OCI-LY7 (cell line): ENCODE measurements at regions not wholly inside any gene's neighbourhood (a gene's known extent, or its start where the extent isn't known, plus 50 kb on each side); places are given as distances from the start of the nearest gene placed in this dataset.

Experiments
- CTCF ChIP-seq: fragments of 200-600 bp; sonication (generic); conservative IDR thresholded peaks from 2 replicates; pipeline ENCODE4 v1.5.1; 2014; ENCODE audit warnings: mild to moderate bottlenecking, antibody characterized with exemption, low read length, moderate library complexity, mixed read lengths
- EZH2phosphoT487 ChIP-seq: fragments of 200-600 bp; sonication (generic); IDR thresholded peaks from 2 replicates; pipeline ENCODE4 v1.6.1; 2018; ENCODE audit warnings: low read depth, borderline replicate concordance, mild to moderate bottlenecking, mixed run types, antibody characterized with exemption, low read length, moderate library complexity, mixed read lengths

DNA sequence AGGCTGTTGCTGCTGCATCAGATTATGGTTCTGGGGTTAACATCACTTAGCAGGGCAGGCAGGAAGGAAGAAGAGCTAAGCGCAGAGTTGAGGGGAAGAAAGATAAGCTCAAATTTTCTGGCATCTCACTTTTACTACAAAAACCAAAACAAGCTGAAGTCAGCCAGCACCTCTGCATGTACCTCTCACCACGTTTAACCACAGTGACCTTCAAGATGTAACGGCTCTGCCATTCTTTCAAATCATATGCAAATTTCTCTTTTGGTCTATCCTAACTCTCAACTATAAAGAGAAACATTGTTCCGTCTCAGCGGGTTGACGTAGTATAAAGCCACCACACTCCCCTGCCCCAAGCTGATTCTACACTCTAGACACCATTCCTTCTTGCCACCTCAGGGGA, 154.4 kb downstream of the OMA1 start:
- TF ChIP-seq EZH2phosphoT487 (no peak), CTCF (no peak)
